Uterus (tissue), 3 donors: ENCODE measurements at regions not wholly inside any gene's neighbourhood (a gene's known extent, or its start where the extent isn't known, plus 50 kb on each side); places are given as distances from the start of the nearest gene placed in this dataset.

ENCODE experiments used
- DNase-seq, 2 donors: peaks; one replicate each; pipeline ENCODE4 v3.0.0-alpha.2; 2019 to 2020
- H3K27ac ChIP-seq, 2 donors: fragments of 200-600 bp; sonication (generic); 1 replicate in 1 of 2; 2 replicates in 1 of 2; pipeline ENCODE4 v1.5.1; 2016 to 2018
- H3K27me3 ChIP-seq, 2 donors: fragments of 200-600 bp; sonication (generic); one replicate each; pipeline ENCODE4 v1.5.1; 2018 to 2019; ENCODE audit warnings: control low read depth in 1 of 2
- H3K36me3 ChIP-seq, 2 donors: fragments of 200-600 bp; sonication (generic); one replicate each; pipeline ENCODE4 v1.5.1; 2019; ENCODE audit warnings: control low read depth in 1 of 2
- H3K4me1 ChIP-seq, 2 donors: fragments of 200-600 bp; sonication (generic); one replicate each; pipeline ENCODE4 v1.5.1; 2018 to 2019; ENCODE audit warnings: control low read depth in 1 of 2
- H3K4me3 ChIP-seq, 2 donors: fragments of 200-600 bp; sonication (generic); 1 replicate in 1 of 2; 2 replicates in 1 of 2; pipeline ENCODE4 v1.5.1; 2018 to 2019; ENCODE audit warnings: mild to moderate bottlenecking in 1 of 2
- H3K9me3 ChIP-seq, 2 donors: fragments of 200-600 bp; sonication (generic); one replicate each; pipeline ENCODE4 v1.5.1; 2019; ENCODE audit warnings: control low read depth in 1 of 2
- CTCF ChIP-seq, 4 experiments: fragments of 200-600 bp in 2 of 4; fragments of 450-650 bp in 2 of 4; sonication (generic) in 2 of 4; IDR thresholded peaks; one replicate each; pipeline ENCODE4 v1.5.1; 2016 to 2019; ENCODE audit warnings: antibody characterized with exemption in 4 of 4, mild to moderate bottlenecking in 2 of 4, moderate library complexity in 1 of 4
- POLR2A ChIP-seq, 2 donors: fragments of 450-650 bp; IDR thresholded peaks; one replicate each; pipeline ENCODE4 v1.6.1; 2016; ENCODE audit warnings: antibody characterized with exemption in 2 of 2, mild to moderate bottlenecking in 1 of 2, moderate library complexity in 1 of 2
- intact Hi-C: fragments of 100-400 bp; cut with DNase I; formaldehyde crosslinking; loops from one replicate; pipeline ENCODE4 v1.15.1; 2023; ENCODE audit warnings: low total_unique reads
- donor health status: DM: yes; HTN: yes; CAD: no.

- H3K9me3 ChIP-seq, result no peaks in the 10 kb centered on the region
- intact Hi-C loops, result no loop called here
- H3K36me3 ChIP-seq, result no peaks in the 10 kb centered on the region
- no peaks in the 10 kb centered on the region for H3K27me3 ChIP-seq
- no peak overlapping the region for H3K27ac ChIP-seq
- TF ChIP-seq CTCF (IDR thresholded peaks at IDR 0.05) (no peak), POLR2A (IDR thresholded peaks at IDR 0.05) (no peak)
- no peak for DNase-seq
- H3K4me3 ChIP-seq, result no peak overlapping the region
- H3K4me1 ChIP-seq, result no peaks in the 10 kb centered on the region
These were observed 190.9 kb downstream of the ZNF486 start for GRCh38 chr19:20357921-20358320.

DNA sequence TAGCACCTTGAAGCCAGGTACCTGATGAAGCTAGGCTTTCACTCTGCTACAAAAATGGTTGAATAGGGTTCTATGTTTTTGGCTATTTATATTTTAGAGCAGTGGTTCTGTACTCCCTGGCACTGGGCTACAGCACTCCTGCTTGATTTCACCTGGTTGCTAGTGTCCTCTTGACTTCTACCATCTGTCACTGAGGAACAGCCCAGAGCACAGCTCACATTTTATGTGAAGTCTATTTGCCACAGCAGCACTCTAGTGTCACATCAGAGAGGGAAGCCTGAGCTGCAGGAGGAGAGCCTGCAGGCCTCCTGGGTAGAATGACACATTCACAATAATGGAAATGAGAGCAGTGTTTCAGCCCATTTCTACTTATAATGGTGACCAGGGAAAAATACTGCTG lies 184.2 kb downstream of the ZNF486 start:
- intact Hi-C loops, result no loop called here
- no peak overlapping the region for H3K27ac ChIP-seq
- no peaks in the 10 kb centered on the region for H3K27me3 ChIP-seq
- H3K4me1 ChIP-seq, result no peaks in the 10 kb centered on the region
- TF ChIP-seq CTCF (IDR thresholded peaks at IDR 0.05), result no peak
- no peak for TF ChIP-seq POLR2A (IDR thresholded peaks at IDR 0.05)
- no peak overlapping the region for H3K4me3 ChIP-seq
- DNase-seq, result no peak
- no peaks in the 10 kb centered on the region for H3K9me3 ChIP-seq
- no peaks in the 10 kb centered on the region for H3K36me3 ChIP-seq

- Histone ChIP-seq H3K27ac (no peak overlapping the region), H3K4me3 (no peak overlapping the region), H3K27me3 (no peaks in the 10 kb centered on the region), H3K4me1 (no peaks in the 10 kb centered on the region), H3K36me3 (no peaks in the 10 kb centered on the region), H3K9me3 (no peaks in the 10 kb centered on the region)
- DNase-seq, result no peak
- no peak for TF ChIP-seq POLR2A (IDR thresholded peaks at IDR 0.05)
- no peak for TF ChIP-seq CTCF (IDR thresholded peaks at IDR 0.05)
- intact Hi-C loops, result no loop called here
These were observed 182.2 kb downstream of the ZNF486 start for GRCh38 chr19:20349206-20349605.

- no peak for DNase-seq
- intact Hi-C loops, result no loop called here
- H3K27ac ChIP-seq, result no peak overlapping the region
- H3K9me3 ChIP-seq, result no peaks in the 10 kb centered on the region
- H3K4me1 ChIP-seq, result no peaks in the 10 kb centered on the region
- no peaks in the 10 kb centered on the region for H3K36me3 ChIP-seq
- no peaks in the 10 kb centered on the region for H3K27me3 ChIP-seq
- no peak for TF ChIP-seq POLR2A (IDR thresholded peaks at IDR 0.05)
- no peak for TF ChIP-seq CTCF (IDR thresholded peaks at IDR 0.05)
- H3K4me3 ChIP-seq, result no peak overlapping the region
These were observed 172.4 kb downstream of the ZNF486 start for GRCh38 chr19:20339444-20339843.

DNA sequence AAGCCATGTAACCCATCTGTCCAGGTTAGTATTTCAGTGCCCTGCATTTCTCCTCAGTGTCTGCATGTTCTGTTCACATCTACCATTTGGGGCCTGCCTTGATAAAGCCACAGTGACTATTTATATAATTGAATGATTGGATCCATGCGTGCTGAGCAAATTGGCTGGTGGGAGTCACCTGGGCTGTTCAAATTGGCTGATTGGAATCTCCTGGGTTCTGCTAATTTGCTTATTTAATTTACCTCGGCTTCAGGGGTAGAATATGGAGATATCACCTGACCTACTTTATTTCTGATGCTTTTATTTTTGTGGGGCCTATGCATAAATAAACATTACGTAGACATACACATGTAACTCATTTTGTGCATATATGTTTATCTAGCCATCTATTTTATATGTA lies 167.7 kb downstream of the ZNF486 start:
- intact Hi-C loops, result no loop called here
- H3K4me3 ChIP-seq, result no peak overlapping the region
- no peak overlapping the region for H3K27ac ChIP-seq
- no peaks in the 10 kb centered on the region for H3K36me3 ChIP-seq
- H3K27me3 ChIP-seq, result no peaks in the 10 kb centered on the region
- no peak for DNase-seq
- no peaks in the 10 kb centered on the region for H3K4me1 ChIP-seq
- no peaks in the 10 kb centered on the region for H3K9me3 ChIP-seq
- TF ChIP-seq CTCF (IDR thresholded peaks at IDR 0.05) (no peak), POLR2A (IDR thresholded peaks at IDR 0.05) (no peak)
